ENCODE measurements at regions not wholly inside any gene's neighbourhood (a gene's known extent, or its start where the extent isn't known, plus 50 kb on each side); places are given as distances from the start of the nearest gene placed in this dataset.

DNA sequence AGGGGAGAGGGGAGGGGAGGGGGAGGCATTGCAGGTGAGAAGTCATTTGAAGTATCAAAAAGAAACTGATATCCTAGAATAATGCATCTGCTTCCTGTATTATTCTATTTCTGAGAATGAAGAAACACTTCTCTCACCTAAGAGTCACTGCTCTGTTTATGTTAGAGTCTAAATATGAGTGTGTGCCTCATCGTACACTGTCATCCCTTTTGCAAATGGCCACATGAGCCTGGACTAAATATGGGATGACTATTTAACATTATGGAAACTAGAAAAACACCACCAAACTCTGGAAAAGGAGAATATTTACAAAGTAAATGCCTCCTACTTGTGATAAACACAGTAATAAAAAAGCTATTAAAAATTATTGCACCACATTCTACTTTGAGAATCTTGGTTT lies 146.4 kb upstream of the NOCT start:
- TF ChIP-seq POLR2A (IDR thresholded peaks at IDR 0.05; ENCODE audit: low read depth, low read length), result no peak
- no peak for TF ChIP-seq CTCF (IDR thresholded peaks at IDR 0.05; ENCODE audit: extremely low read depth in 1 of 2, insufficient read depth in 1 of 2, low read depth in 1 of 2, low read length in 2 of 2)
- no peak for TF ChIP-seq EZH2 (IDR thresholded peaks at IDR 0.05; ENCODE audit: borderline replicate concordance, low read depth, low read length, severe bottlenecking)
- TF ChIP-seq POLR2AphosphoS5 (IDR thresholded peaks at IDR 0.05; ENCODE audit: insufficient read depth, low read depth, low read length), result no peak
- TF ChIP-seq FOS (IDR thresholded peaks at IDR 0.05; ENCODE audit: borderline replicate concordance, insufficient read depth, low read length), result no peak
- no peak for TF ChIP-seq MAX (IDR thresholded peaks at IDR 0.05; ENCODE audit: insufficient read depth, insufficient read length)
- TF ChIP-seq JUN (IDR thresholded peaks at IDR 0.05; ENCODE audit: borderline replicate concordance, insufficient read depth, insufficient read length, low read depth), result no peak
